GM23338 (cell line): ENCODE measurements at regions not wholly inside any gene's neighbourhood (a gene's known extent, or its start where the extent isn't known, plus 50 kb on each side); places are given as distances from the start of the nearest gene placed in this dataset.

Source experiments
- ATAC-seq: fragments of 200-7000 bp; cut with Tn5 transposase; 3 replicates; pipeline ENCODE4 v1.9.1; 2020
- DNase-seq: peaks from one replicate; pipeline ENCODE4 v3.0.0-alpha.2; 2015; ENCODE audit warnings: low spot score
- H2AFZ ChIP-seq: fragments of 200-600 bp; sonication (generic); 2 replicates; pipeline ENCODE4 v1.8.0; 2016; ENCODE audit warnings: antibody characterized with exemption, mild to moderate bottlenecking, moderate library complexity
- H3F3A ChIP-seq: fragments of 200-600 bp; sonication (generic); replicated peaks from 2 replicates; pipeline ENCODE4 v1.8.0; 2017; ENCODE audit warnings: antibody characterized with exemption, mixed run types, low read depth
- H3K27ac ChIP-seq: fragments of 200-600 bp; sonication (generic); 2 replicates; pipeline ENCODE4 v1.6.1; 2016; ENCODE audit warnings: low read depth
- H3K27me3 ChIP-seq: fragments of 200-600 bp; sonication (generic); 2 replicates; pipeline ENCODE4 v1.8.0; 2016; ENCODE audit warnings: mild to moderate bottlenecking, mixed run types, moderate library complexity; ENCODE audit not compliant: insufficient read depth
- H3K36me3 ChIP-seq: fragments of 200-600 bp; sonication (generic); 2 replicates; pipeline ENCODE4 v1.8.0; 2016; ENCODE audit warnings: mild to moderate bottlenecking; ENCODE audit not compliant: insufficient read depth
- H3K4me1 ChIP-seq: fragments of 200-600 bp; sonication (generic); 2 replicates; pipeline ENCODE4 v1.8.0; 2016; ENCODE audit warnings: mild to moderate bottlenecking, moderate library complexity; ENCODE audit not compliant: insufficient read depth
- H3K4me2 ChIP-seq: fragments of 200-600 bp; sonication (generic); 2 replicates; pipeline ENCODE4 v1.7.1; 2017; ENCODE audit warnings: mixed run types
- H3K4me3 ChIP-seq: fragments of 200-600 bp; sonication (generic); 2 replicates; pipeline ENCODE4 v1.6.1; 2016; ENCODE audit warnings: mixed run types
- H3K79me2 ChIP-seq: fragments of 200-600 bp; sonication (generic); replicated peaks from 2 replicates; pipeline ENCODE4 v1.8.0; 2017; ENCODE audit warnings: mild to moderate bottlenecking; ENCODE audit not compliant: insufficient read depth
- H3K9me2 ChIP-seq: fragments of 200-600 bp; sonication (generic); 2 replicates; pipeline ENCODE4 v1.8.0; 2017; ENCODE audit not compliant: insufficient read depth
- H4K20me1 ChIP-seq: fragments of 200-600 bp; sonication (generic); replicated peaks from 2 replicates; pipeline ENCODE4 v1.8.0; 2017; ENCODE audit warnings: mild to moderate bottlenecking; ENCODE audit not compliant: insufficient read depth
- H3K27ac Mint-ChIP-seq: 2 replicates; pipeline ENCODE4 v1.8.0; 2020; ENCODE audit warnings: inconsistent platforms, mild to moderate bottlenecking, moderate library complexity, mixed read lengths
- H3K27me3 Mint-ChIP-seq: 3 replicates; pipeline ENCODE4 v1.8.0; 2022; ENCODE audit warnings: low read depth, mild to moderate bottlenecking, moderate library complexity, mixed read lengths, inconsistent platforms; ENCODE audit not compliant: insufficient read depth, poor library complexity
- H3K36me3 Mint-ChIP-seq: 3 replicates; pipeline ENCODE4 v1.8.0; 2021; ENCODE audit warnings: low read depth, mild to moderate bottlenecking, inconsistent platforms, moderate library complexity, mixed read lengths
- H3K4me1 Mint-ChIP-seq: 3 replicates; pipeline ENCODE4 v1.8.0; 2020; ENCODE audit warnings: mild to moderate bottlenecking, inconsistent platforms, mixed read lengths
- H3K4me3 Mint-ChIP-seq: 3 replicates; pipeline ENCODE4 v1.8.0; 2021; ENCODE audit warnings: moderate library complexity, mild to moderate bottlenecking, inconsistent platforms, mixed read lengths
- H3K9me3 Mint-ChIP-seq: 3 replicates; pipeline ENCODE4 v1.8.0; 2020; ENCODE audit warnings: moderate library complexity, mild to moderate bottlenecking, inconsistent platforms, mixed read lengths
- CTCF ChIP-seq, 2 experiments: fragments of 200-600 bp in 1 of 2; sonication (generic) in 1 of 2; conservative IDR thresholded peaks; 2 replicates each; pipeline versions ENCODE4 v1.5.1 to v1.6.1; 2016 to 2017; ENCODE audit warnings: antibody characterized with exemption in 2 of 2, low read depth in 2 of 2, mild to moderate bottlenecking in 2 of 2, moderate library complexity in 1 of 2
- JUNB ChIP-seq: IDR thresholded peaks from one replicate; pipeline ENCODE4 v1.6.1; 2016; ENCODE audit warnings: antibody characterized with exemption; ENCODE audit not compliant: unreplicated experiment
- NANOG ChIP-seq: IDR thresholded peaks from 2 replicates; pipeline ENCODE4 v1.6.1; 2016; ENCODE audit warnings: antibody characterized with exemption, borderline replicate concordance
- POLR2AphosphoS5 ChIP-seq: IDR thresholded peaks from 2 replicates; pipeline ENCODE4 v1.6.1; 2016; ENCODE audit warnings: antibody characterized with exemption, low read depth
- REST ChIP-seq: IDR thresholded peaks from one replicate; pipeline ENCODE4 v1.6.1; 2018; ENCODE audit warnings: antibody characterized with exemption; ENCODE audit not compliant: unreplicated experiment
- STAT1 ChIP-seq: IDR thresholded peaks from one replicate; pipeline ENCODE4 v1.6.1; 2016; ENCODE audit warnings: antibody characterized with exemption; ENCODE audit not compliant: unreplicated experiment
- ZNF331 ChIP-seq: fragments of 250-450 bp; sonication (Bioruptor Pico); IDR thresholded peaks from 2 replicates; pipeline ENCODE4 v1.5.0; 2020; ENCODE audit warnings: low read depth, mild to moderate bottlenecking, moderate library complexity
- ZNF462 ChIP-seq: fragments of 250-450 bp; sonication (Bioruptor Pico); IDR thresholded peaks from 2 replicates; pipeline ENCODE4 v1.5.0; 2020; ENCODE audit warnings: mild to moderate bottlenecking, moderate library complexity

- TF ChIP-seq CTCF (conservative IDR thresholded peaks at IDR 0.05; ENCODE audit: low read depth in 2 of 2) (no peak), STAT1 (no peak)
Observed at GRCh38 chr17:15891318-15891717, 53.6 kb upstream of the ADORA2B start (continued).

GRCh38 chr17:15892244-15892643 lies 52.7 kb upstream of the ADORA2B start:
- no peak for ATAC-seq

More at GRCh38 chr17:15892244-15892643, 52.7 kb upstream of the ADORA2B start:
- H3K4me1 Mint-ChIP-seq = peaks cover 4% of the 10 kb centered on the region; the same call in 2 of the 3 replicates
- H3K9me3 Mint-ChIP-seq = no peaks in the 10 kb centered on the region
- H3K27me3 Mint-ChIP-seq = peaks cover 2% of the 10 kb centered on the region
- no peak overlapping the region for H3K4me2 ChIP-seq
- no peak overlapping the region for H3K27ac Mint-ChIP-seq
- no peak for TF ChIP-seq JUNB
- TF ChIP-seq ZNF331 (CRISPR knock-in tag) = no peak
- TF ChIP-seq CTCF (conservative IDR thresholded peaks at IDR 0.05; ENCODE audit: low read depth in 2 of 2) = no peak
- no peak for TF ChIP-seq NANOG
- no peak for TF ChIP-seq ZNF462
- TF ChIP-seq REST = no peak
- TF ChIP-seq STAT1 = no peak
- no peak for TF ChIP-seq POLR2AphosphoS5
- H3K4me3 ChIP-seq = no peak overlapping the region
- no peaks in the 10 kb centered on the region for H3K27me3 ChIP-seq
- no peaks in the 10 kb centered on the region for H3K79me2 ChIP-seq
- H3K9me2 ChIP-seq = peaks cover 6% of the 10 kb centered on the region; the same call in 1 of the 2 replicates
- H3K36me3 Mint-ChIP-seq = no peaks in the 10 kb centered on the region
- no peak overlapping the region for H3K27ac ChIP-seq
- H2AFZ ChIP-seq = no peak overlapping the region
- no peak for DNase-seq
- H3K36me3 ChIP-seq = no peaks in the 10 kb centered on the region
- H4K20me1 ChIP-seq = no peaks in the 10 kb centered on the region
- H3K4me3 Mint-ChIP-seq = no peak overlapping the region
- H3K4me1 ChIP-seq = no peaks in the 10 kb centered on the region
- H3F3A ChIP-seq = no peaks in the 10 kb centered on the region
